GM20000 (cell line): ENCODE measurements at regions not wholly inside any gene's neighbourhood (a gene's known extent, or its start where the extent isn't known, plus 50 kb on each side); places are given as distances from the start of the nearest gene placed in this dataset.
"Not testable (repeated sequence)": the region's sequence is repeated elsewhere in the genome, so short reads cannot be mapped to it uniquely, and the experiment has no call there.

Source experiments
- DNase-seq: peaks from one replicate; pipeline ENCODE4 v3.0.0; 2012; ENCODE audit warnings: low spot score
- TF ChIP-seq, protein P1 (sequence below): IDR thresholded peaks from 2 replicates; pipeline ENCODE4 v1.5.1; 2012; ENCODE audit warnings: mild to moderate bottlenecking, control low read depth; ENCODE audit errors: extremely low read depth, missing control alignments

DNA sequence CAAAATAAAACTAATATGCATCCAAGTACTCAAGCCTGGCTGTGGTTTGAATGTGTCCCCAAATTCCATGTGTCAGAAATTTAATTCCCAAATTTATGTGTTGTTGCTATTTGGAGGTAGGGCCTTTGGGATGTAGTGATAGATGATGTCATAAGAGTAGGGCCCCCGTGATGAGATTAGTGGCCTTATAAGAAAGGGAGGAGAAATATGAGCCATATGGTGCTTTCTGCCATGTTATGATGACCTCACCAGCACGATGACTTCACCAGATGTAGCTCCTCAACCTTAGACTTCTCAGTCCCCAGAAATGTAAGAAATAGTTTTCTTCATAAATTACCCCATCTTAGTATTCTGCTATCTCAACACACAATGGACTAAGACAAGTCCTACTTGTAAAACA is 2264.0 kb downstream of the ARAP2 start:
- no peak for DNase-seq
- TF ChIP-seq, protein P1, sequence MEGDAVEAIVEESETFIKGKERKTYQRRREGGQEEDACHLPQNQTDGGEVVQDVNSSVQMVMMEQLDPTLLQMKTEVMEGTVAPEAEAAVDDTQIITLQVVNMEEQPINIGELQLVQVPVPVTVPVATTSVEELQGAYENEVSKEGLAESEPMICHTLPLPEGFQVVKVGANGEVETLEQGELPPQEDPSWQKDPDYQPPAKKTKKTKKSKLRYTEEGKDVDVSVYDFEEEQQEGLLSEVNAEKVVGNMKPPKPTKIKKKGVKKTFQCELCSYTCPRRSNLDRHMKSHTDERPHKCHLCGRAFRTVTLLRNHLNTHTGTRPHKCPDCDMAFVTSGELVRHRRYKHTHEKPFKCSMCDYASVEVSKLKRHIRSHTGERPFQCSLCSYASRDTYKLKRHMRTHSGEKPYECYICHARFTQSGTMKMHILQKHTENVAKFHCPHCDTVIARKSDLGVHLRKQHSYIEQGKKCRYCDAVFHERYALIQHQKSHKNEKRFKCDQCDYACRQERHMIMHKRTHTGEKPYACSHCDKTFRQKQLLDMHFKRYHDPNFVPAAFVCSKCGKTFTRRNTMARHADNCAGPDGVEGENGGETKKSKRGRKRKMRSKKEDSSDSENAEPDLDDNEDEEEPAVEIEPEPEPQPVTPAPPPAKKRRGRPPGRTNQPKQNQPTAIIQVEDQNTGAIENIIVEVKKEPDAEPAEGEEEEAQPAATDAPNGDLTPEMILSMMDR: no peak

DNA sequence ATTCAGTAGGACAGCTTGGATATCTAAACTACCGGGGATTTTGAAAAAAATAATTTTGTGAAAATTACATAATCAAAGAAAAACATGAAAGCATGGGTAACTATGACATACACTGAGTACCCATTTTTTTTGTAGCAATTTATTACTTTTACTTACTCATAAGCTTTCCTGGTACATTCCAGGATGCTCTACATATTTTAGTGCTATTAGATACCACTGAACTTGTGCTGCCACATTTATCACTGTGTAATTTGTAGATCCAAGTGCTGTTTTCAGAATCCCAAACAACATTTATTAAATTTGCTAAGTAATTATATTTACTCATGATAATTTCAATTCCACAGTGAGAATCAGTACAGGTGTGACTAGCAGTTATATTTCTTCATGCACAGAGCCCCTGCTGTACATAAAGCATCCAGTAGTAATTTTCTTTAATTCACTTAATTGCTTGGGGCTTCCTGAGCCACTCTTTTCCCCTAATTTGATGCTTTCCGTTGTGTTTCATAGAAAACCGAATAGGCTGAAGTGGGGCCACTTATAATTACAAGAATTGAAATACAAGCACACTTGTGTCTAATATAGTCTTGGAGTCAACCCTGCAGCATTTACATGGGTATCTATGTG is 2254.4 kb downstream of the ARAP2 start:
- no peak for DNase-seq
- TF ChIP-seq, protein P1: no peak

DNA sequence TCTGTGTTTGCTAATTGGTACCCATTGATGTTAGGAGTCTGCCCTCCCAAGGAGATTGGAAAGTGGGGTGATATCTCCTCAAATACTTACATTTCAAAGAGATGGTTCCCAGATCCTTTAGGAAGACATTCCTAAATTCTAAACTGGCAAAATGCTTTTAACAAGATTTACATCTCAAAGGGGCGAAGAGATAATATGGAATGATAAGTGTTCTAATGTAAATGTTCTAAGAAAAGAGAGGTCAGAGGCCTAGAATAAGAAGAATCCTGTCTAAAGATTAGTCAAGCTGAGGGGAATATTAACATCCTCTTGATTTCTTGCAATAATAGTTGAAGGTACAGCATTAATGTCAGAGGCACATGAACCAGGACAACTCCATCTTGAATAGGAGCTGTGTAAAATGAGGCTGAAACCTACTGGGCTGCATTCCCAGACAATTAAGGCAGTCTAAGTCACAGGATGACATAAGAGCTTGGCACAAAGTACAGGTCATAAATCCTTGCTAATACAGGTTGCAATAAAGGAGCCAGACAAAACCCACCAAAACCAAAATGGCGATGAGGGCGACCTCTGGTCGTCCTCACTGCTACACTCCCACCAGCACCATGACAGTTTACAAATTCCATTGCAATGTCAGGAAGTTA is 2248.1 kb downstream of the ARAP2 start:
- TF ChIP-seq, protein P1: no peak
- DNase-seq: no peak

DNA sequence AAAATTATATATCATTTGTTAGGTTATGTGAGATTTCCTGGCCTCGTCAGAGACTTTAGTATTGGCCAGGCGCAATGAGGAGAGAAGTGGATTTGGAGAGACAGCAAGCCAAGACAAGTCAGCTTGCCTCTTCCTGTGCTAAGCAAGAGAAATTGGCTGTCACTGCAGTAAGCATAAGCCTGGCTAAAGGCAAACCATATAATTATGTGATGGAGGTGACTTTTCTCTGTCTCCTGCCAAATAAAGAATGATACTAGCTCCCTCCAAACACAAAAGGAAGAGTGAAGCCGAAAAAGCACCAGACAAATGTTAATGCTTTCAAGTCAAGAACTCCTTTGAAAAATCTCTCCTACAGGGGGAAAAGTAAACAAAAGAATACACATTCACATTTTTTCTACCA is 2246.0 kb downstream of the ARAP2 start:
- TF ChIP-seq, protein P1: no peak

DNA sequence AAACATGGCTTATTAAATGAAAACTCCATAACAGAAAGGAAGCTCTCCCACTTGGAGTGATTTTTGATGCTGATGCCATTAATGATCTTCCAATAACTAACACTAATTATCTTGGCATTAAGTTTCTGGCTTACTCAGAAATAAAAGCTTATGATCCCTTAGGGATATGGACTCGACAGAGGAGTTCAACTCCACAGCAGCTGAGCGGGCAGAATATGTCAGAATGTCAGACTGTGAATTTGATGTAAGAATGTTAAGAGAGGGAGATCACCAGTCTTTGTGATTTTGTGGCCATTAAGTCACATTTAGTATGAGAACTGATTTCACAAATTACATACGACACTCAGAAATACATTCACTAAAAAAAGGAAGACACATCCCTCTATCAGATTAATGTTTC is 2244.0 kb downstream of the ARAP2 start:
- TF ChIP-seq, protein P1: no peak
- DNase-seq: no peak

More for the DNA sequence above, 2246.0 kb downstream of the ARAP2 start:
- no peak for DNase-seq

DNA sequence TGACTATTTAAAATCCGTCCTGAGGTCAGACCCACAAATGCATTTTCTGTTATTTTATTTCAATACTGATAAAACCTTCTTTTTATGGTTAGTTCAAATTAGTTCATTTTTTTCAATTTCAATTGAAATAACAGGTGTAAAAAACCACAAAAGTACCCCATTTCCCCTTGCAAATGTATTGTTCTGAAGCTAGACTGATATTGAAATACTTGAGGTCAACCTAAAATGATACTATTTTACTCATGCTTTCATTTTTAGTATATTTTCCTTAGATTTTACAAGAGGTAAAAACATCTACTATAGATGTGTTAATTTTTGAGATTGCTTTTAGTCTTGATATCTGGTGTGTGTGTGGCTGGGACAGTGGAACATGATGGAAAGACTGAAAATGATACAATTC is 2237.8 kb downstream of the ARAP2 start:
- not testable (repeated sequence) for DNase-seq

DNA sequence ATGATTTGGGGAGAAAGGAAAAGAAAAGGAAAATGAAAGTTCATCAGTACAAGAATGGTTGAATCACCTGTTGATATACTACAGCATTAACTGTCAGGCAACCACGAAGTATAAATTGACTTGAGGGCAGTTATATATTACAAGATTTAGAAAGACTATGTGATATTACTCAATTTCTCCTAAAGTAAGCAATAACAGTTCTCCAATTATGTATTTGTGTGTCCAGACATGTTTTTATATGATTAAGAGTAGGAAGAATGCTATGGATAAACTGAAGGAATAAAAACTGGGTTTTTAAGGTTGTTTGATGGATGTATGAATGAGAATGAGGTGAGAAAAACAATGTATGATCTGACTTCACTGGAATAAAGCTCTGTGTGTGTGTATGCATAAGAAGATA is 2234.4 kb downstream of the ARAP2 start:
- DNase-seq: no peak
- TF ChIP-seq, protein P1: no peak
